Keratinocyte (primary cell): ENCODE measurements at regions not wholly inside any gene's neighbourhood (a gene's known extent, or its start where the extent isn't known, plus 50 kb on each side); places are given as distances from the start of the nearest gene placed in this dataset.

Source experiments
- DNase-seq: peaks from one replicate; pipeline ENCODE4 v3.0.0-alpha.2; 2011; ENCODE audit warnings: low read depth, missing footprints, low spot score
- FAIRE-seq: peaks from 2 replicates; lab custom pipeline; 2011; peaks lifted over from hg19 to GRCh38; lab: Jason Lieb, UNC
- H2AFZ ChIP-seq: 2 replicates; pipeline ENCODE4 v1.6.0; 2012; ENCODE audit warnings: low read length, control low read depth, inconsistent platforms; ENCODE audit not compliant: control insufficient read depth
- H3K27ac ChIP-seq: 2 replicates; pipeline ENCODE4 v1.5.1; 2011; ENCODE audit warnings: low read length; ENCODE audit not compliant: control insufficient read depth, insufficient read depth
- H3K27me3 ChIP-seq: 3 replicates; pipeline ENCODE4 v1.6.0; 2011; ENCODE audit warnings: low read length; ENCODE audit not compliant: control insufficient read depth, insufficient read depth; ENCODE audit errors: extremely low read depth
- H3K36me3 ChIP-seq, 2 experiments: 2 replicates in 1 of 2; 3 replicates in 1 of 2; pipeline ENCODE4 v1.5.1; 2011; ENCODE audit warnings: low read length in 2 of 2, mild to moderate bottlenecking in 1 of 2; ENCODE audit not compliant: control insufficient read depth in 2 of 2, insufficient read depth in 2 of 2; ENCODE audit errors: extremely low read depth in 1 of 2
- H3K4me1 ChIP-seq: 3 replicates; pipeline ENCODE4 v1.5.1; 2011; ENCODE audit warnings: low read length; ENCODE audit not compliant: control insufficient read depth, insufficient read depth; ENCODE audit errors: extremely low read depth
- H3K4me2 ChIP-seq: 3 replicates; pipeline ENCODE4 v1.6.0; 2011; ENCODE audit warnings: low read depth, low read length; ENCODE audit not compliant: control insufficient read depth, insufficient read depth; ENCODE audit errors: extremely low read depth
- H3K4me3 ChIP-seq, 3 experiments: fragments of 200-600 bp in 1 of 3; sonication (generic) in 1 of 3; 2 replicates in 2 of 3; 3 replicates in 1 of 3; pipeline ENCODE4 v1.5.1; 2011 to 2016; ENCODE audit warnings: low read length in 3 of 3, mild to moderate bottlenecking in 3 of 3, control low read depth in 2 of 3, inconsistent platforms in 1 of 3, low read depth in 1 of 3, mixed read lengths in 1 of 3, mixed run types in 1 of 3, moderate library complexity in 1 of 3; ENCODE audit not compliant: control insufficient read depth in 2 of 3, insufficient read depth in 2 of 3; ENCODE audit errors: extremely low read depth in 1 of 3
- H3K79me2 ChIP-seq: 2 replicates; pipeline ENCODE4 v1.6.0; 2012; ENCODE audit warnings: low read length; ENCODE audit not compliant: control insufficient read depth, insufficient read depth
- H3K9ac ChIP-seq: 3 replicates; pipeline ENCODE4 v1.6.0; 2011; ENCODE audit warnings: low read length; ENCODE audit not compliant: control insufficient read depth, insufficient read depth; ENCODE audit errors: extremely low read depth
- H3K9me1 ChIP-seq: 3 replicates; pipeline ENCODE4 v1.6.0; 2011; ENCODE audit warnings: low read length; ENCODE audit not compliant: control insufficient read depth, insufficient read depth; ENCODE audit errors: extremely low read depth
- H3K9me3 ChIP-seq: 2 replicates; pipeline ENCODE4 v1.5.1; 2012; ENCODE audit warnings: low read depth, low read length; ENCODE audit not compliant: control insufficient read depth
- H4K20me1 ChIP-seq: 3 replicates; pipeline ENCODE4 v1.6.0; 2011; ENCODE audit warnings: low read length; ENCODE audit not compliant: control insufficient read depth, insufficient read depth; ENCODE audit errors: extremely low read depth
- CTCF ChIP-seq, 3 experiments: IDR thresholded peaks in 1 of 3; conservative IDR thresholded peaks in 1 of 3; optimal IDR thresholded peaks in 1 of 3; 2 replicates in 2 of 3; 3 replicates in 1 of 3; pipeline versions ENCODE3 to v1.5.1; 2011; ENCODE audit warnings: low read length in 3 of 3, mild to moderate bottlenecking in 3 of 3, moderate library complexity in 2 of 3, control low read depth in 1 of 3, inconsistent platforms in 1 of 3; ENCODE audit not compliant: insufficient read depth in 2 of 3; ENCODE audit errors: extremely low read depth in 1 of 3
- EZH2 ChIP-seq: IDR thresholded peaks from one replicate; pipeline ENCODE4 v1.6.1; 2012; ENCODE audit warnings: inconsistent platforms, mild to moderate bottlenecking, low read length, moderate library complexity
- dilution Hi-C: fragments of 300-500 bp; cut with MboI; formaldehyde crosslinking; loops from one replicate; pipeline ENCODE4 v1.7.0; 2020; ENCODE audit warnings: low sequenced_read_pairs; ENCODE audit not compliant: extremely low pct_ligation_motif_present

- FAIRE-seq, result no peak
- no peaks in the 10 kb centered on the region for H3K9me3 ChIP-seq
- dilution Hi-C loops, result no loop called here
Measured at GRCh38 chr1:76012341-76013205, 62.0 kb upstream of the ST6GALNAC3 start.

GRCh38 chr1:76013206-76013581, 61.4 kb upstream of the ST6GALNAC3 start:
- no peak for DNase-seq
- Histone ChIP-seq H3K36me3 (no peaks in the 10 kb centered on the region), H3K9ac (no peak overlapping the region), H3K27ac (no peak overlapping the region), H4K20me1 (no peaks in the 10 kb centered on the region), H3K9me3 (no peaks in the 10 kb centered on the region), H2AFZ (no peak overlapping the region), H3K4me2 (no peak overlapping the region), H3K27me3 (no peaks in the 10 kb centered on the region), H3K4me3 (no peak overlapping the region), H3K4me1 (no peaks in the 10 kb centered on the region), H3K79me2 (no peaks in the 10 kb centered on the region), H3K9me1 (no peaks in the 10 kb centered on the region)
- TF ChIP-seq CTCF (optimal IDR thresholded peaks at IDR 0.05 in 1 of 3, IDR thresholded peaks at IDR 0.05 in 1 of 3, conservative IDR thresholded peaks at IDR 0.05 in 1 of 3; ENCODE audit: extremely low read depth in 1 of 3, insufficient read depth in 2 of 3, low read length in 3 of 3) (no peak), EZH2 (no peak)
- dilution Hi-C loops, result no loop called here
- FAIRE-seq, result no peak

More at GRCh38 chr1:76012341-76013205, 62.0 kb upstream of the ST6GALNAC3 start:
- no peaks in the 10 kb centered on the region for H3K27me3 ChIP-seq
- TF ChIP-seq CTCF (optimal IDR thresholded peaks at IDR 0.05 in 1 of 3, IDR thresholded peaks at IDR 0.05 in 1 of 3, conservative IDR thresholded peaks at IDR 0.05 in 1 of 3; ENCODE audit: extremely low read depth in 1 of 3, insufficient read depth in 2 of 3, low read length in 3 of 3) (no peak), EZH2 (no peak)
- H4K20me1 ChIP-seq, result no peaks in the 10 kb centered on the region
- H2AFZ ChIP-seq, result no peak overlapping the region
- DNase-seq, result no peak
- H3K9me1 ChIP-seq, result no peaks in the 10 kb centered on the region
- no peaks in the 10 kb centered on the region for H3K4me1 ChIP-seq
- no peak overlapping the region for H3K4me3 ChIP-seq
- H3K36me3 ChIP-seq, result no peaks in the 10 kb centered on the region
- H3K27ac ChIP-seq, result no peak overlapping the region
- H3K79me2 ChIP-seq, result no peaks in the 10 kb centered on the region
- no peak overlapping the region for H3K9ac ChIP-seq
- H3K4me2 ChIP-seq, result no peak overlapping the region
